Stimulated activated naive CD4-positive, alpha-beta T cell (primary cell): ENCODE measurements at regions not wholly inside any gene's neighbourhood (a gene's known extent, or its start where the extent isn't known, plus 50 kb on each side); places are given as distances from the start of the nearest gene placed in this dataset.

Source experiments
- DNase-seq, 6 experiments: peaks; one replicate each; lab custom pipeline; 2025; lab: John Stamatoyannopoulos, UW

DNA sequence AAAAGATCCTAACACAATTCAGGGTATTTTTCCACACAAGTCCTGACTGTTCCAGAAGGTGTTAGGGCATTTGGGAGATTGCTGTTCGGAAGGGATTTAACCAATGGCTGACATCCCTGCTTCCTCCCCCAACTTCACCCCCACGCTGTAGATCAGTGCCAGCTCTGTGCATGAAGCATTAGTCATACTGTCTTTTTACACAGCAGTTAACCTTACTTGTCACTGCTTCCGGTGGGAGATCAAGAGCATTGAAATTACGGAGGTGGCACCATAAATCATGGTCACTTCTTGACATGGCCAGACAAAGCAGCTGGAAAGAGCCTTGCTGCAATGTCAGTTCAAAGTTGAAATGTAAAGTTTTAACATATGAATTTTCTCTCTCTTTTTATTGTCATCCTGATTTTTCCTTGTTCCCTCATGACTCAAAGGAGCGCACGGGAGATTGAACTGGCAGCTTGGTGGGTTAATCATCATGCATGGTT, 70.2 kb downstream of the HRH4 start:
- DNase-seq = no peak

DNA sequence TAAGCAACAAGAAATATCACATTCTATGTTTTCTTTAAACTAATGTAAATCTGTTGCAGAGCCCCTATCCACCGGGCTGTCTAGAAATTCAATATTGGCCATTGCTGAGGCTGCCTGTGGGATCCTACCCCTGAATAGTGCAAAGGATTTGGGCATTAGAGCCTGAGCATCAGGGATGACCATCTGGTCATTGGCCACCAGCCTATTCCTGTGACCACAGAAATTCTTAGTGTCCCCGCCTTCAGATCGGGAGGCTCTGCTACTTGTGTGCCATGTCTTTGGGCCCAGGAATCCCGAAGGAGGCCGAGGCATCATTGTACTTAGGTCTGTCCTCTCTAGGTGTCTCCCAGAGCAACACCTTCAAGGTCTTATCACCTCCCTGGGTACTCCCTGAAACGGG, 73.8 kb downstream of the HRH4 start:
- DNase-seq = no peak

DNA sequence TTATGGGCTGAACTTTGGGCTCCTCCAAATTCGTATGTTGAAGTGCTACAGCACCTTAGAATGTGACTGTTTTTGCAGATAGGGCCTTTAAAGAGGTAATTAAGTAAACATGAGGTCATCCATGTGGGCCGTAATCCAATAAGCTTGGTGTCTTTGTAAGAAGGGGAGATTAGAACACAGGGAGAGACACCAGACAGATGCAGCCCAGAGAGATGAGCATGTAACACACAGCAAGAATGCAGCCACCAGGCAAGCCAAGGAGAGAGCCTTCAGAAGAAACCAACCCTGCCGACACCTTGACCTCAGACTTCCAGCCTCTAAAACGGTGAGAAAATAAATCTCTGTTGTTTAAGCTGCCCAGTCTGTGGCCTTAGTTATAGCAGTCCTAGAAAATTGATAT, 74.3 kb downstream of the HRH4 start:
- no peak for DNase-seq

DNA sequence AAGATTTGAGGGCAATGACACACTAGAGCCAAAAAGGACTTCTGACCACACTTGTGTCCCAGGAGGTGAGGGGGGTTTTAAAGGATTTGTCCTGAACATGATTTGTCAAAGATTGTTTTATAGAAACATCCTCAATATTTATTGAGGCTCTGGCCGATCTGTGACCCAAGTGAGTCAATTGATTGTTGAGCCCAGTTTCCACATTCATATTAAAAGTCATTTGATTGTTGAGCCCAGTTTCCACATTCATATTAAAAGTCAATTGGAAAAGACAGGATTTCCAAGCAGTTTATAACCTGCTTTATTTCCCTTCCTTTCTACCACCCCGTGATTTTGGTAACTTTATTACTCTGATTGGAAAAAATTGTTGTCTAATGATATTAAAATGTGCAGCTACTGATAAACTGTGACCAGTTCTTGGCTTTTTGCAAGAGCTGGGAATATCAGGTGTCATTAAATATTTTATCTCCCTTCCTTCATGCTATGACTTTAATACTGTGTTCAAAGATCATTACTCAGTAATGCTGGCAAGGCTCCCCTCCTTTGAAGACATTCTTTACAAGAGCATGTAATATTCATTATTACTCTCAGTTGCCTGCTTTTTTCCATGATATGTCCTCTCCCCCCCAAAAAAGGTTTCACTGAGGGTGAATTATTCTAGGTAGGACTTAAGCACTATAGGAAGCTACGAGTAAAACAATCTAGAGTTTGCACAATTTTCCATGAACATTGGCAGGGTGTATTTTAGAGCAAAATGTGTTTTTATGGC, 75.3 kb downstream of the HRH4 start:
- no peak for DNase-seq

DNA sequence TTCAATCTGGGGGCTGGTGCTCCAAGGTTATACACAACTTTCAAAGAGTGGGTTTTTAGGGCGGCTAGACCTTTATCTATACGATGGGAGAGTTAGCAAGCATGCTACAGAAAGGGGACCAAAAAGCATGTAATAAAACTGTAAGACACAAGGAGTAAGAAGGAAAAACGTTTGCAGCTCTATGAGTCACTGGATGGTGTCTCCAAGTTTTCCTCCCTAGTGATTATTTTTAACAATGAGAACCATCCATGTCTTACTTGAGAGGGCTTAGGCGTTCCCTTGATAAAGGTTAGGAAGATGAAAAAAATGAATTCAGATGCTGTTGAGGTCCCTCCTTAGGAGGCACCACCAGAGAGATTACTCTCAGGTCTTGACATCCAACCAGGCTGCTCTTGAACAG, 75.9 kb downstream of the HRH4 start:
- DNase-seq = no peak

DNA sequence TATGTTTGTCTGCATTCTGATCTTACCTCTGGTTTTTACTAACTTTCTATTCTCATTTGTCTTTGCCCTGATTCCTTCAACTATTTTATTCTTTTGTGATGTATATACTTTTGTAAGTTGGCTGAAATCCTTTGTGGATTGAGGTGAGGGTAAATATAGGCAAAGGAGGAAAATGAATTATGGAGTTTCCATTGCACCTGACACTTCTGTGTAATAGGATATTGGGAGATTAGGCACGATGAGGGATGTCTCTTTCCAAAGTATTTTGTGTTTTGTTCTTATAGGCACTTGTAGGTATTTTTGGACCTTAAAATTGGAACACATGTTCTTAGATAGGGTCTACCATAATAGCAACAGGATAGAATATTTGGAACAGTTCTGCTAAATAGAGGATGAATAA, 76.4 kb downstream of the HRH4 start:
- DNase-seq = no peak

DNA sequence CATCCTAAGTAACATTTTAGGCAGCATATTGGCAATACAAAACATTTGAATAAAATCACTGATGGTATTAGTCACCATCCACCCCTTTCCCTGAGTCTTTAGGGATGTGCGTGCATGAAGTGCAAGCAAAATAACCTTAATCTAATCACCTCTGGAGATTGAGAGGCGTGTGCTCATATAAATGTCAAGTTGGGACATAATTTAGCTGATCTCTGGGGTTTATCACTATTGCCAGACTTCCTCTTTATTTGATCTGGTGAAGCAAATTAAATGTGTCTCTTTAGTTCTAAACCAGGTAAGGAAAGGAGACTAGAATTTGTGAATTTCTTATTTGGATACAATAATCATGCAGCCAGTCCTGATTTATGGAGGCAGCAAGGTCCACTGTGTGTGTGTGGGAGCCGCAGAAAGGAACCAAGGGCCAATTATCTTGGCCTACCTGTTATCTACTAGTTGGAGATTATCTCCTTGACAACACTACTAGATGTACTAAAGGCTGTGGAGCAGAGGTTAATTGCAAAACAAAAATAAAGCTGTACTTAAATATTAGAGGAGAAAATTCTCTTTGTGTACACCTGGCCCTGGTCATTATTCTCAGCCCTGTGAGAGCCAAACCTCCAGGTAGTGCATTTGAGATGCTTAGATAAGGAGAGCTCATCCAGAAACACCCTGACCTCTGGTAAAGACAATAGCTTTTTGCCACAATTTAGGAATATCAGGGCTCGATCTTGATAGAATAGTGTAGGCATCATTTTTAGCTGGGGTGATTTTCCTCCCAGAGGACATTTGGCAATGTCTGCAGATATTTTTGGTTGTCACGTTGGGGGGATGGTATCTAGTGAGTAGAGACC, 78.2 kb downstream of the HRH4 start:
- no peak for DNase-seq

DNA sequence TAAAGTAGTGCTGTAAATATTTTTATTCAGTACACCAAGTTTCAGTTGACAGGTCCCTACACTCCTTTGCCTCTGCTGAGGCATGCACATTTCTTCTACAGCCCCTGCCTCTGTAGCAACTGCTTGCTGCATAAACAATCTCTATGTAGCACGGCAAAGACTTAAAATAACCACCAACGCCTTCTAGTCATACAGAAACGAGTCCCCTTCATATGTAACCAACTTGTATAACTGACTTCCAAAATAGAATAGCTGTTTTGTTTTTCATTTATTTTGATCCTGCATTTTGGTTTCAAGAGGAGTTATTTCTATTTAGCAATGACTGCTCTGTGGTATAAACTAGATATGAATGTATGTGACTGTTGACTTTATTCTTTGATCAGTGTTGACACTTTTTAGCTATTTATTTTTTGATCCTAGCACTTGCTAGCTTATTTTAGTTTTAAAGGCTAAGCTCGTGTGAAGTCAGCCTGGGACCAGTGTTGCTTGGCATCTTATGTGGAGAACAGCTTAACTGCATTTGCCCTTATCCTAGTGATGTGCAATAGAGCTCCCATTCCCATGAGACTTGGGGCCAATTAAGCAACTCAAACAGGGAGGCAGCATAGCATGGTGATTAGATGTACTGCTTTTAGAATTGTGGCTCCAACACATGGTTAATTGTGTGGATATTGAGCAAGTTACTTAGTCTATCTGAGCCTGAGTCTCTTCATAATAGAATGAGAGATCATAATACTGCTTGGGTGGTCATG, 79.6 kb downstream of the HRH4 start:
- DNase-seq = no peak

DNA sequence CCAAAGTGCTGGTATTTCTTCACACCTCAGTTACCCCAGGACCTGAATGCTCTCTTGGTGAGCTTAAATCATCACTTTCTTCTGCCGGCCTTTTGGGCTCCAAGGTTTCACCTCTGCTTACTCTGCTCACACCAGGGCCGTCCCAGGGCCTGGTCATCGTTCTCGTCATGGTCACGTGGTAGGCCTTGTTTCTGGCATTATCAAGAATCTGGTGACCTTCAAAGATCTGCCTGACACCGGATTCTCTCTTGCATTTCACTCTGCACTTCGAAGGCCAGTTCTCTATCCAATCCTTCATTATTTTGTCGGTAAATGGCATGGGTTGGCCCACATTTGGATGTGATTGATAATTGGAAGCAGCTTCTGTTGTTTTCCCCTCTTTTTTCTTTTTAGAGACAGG, 80.5 kb downstream of the HRH4 start:
- no peak for DNase-seq

DNA sequence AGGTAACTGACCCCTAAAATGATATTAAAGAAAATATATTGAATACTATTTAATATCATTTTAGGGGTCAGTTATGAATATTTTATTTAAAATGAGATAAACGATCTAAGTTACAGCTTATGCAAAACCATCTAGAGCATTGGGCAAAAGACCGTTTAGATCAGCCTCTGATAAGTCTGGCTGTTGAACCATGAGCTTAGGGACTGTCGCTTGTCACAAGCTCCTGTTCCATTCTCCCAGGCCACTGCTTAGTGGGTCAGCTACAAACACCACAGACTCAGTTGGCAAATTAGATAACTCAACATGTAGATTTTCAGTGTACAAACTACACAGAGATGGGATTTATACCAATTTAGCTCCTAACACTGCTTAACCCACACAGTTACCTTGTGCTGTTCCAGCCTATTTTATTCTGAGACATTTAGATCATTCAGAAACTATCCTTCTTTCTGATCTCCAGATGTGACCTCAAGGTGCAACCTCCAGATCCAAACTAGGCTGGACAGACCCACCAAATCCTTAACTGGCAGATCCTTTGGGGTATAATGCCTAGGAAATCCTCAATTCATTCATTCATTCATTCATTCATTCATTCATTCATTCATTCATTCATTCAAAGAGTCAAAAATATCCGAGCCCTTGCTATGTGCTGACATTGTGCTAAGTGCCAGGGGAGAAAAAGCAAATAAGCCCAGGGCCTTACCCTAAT, 82.8 kb downstream of the HRH4 start:
- DNase-seq = no peak

DNA sequence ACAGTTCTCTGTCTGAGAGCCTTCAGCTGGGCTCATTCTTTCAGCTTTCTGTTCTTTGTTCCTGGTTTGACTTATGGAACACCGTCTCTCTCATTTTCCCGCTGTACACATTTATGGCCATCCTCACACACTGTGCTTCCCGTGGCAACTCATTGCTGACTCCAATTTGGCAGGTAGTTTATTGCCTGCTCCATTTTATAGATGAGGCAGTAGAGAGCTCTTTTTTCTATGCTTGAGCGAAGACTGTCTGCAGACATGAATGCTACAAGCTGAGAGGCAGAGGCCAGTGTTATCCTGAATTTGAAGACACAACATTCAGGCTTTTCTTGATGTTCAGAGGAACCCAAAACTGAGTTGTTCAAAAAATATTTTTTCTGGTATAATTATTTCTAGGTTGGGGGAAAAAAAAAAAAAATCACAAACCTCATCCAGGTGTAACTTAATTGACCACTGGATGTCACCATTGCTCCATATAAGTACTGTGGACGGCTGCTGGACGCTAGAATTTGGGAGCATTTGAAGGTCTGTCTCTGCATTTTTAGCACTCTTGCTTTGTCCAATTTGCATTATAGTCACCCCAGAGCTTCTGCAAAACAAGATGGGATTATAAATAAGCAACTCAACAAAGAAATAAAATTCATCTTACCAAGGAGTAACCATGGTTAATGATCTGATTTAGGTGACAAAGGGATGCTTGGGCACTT, 83.5 kb downstream of the HRH4 start:
- DNase-seq = no peak

DNA sequence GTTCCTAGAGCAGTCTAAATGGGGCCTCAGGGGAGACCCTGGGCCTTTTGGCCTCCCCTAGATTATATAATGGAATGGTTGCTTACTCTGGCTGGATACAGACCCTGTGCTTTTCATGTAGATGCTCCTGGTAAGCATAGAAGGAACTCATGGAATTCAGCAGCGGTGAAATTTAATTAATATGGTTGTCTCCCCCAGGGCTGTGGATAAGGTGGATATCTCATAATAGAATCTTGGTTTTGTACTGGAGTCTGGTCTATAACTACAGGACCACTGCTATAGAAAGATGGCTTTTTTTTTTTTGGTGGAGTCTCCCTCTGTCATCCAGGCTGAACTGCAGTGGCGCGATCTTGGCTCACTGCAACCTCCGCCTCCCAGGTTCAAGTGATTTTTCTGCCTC, 84.5 kb downstream of the HRH4 start:
- DNase-seq = no peak

DNA sequence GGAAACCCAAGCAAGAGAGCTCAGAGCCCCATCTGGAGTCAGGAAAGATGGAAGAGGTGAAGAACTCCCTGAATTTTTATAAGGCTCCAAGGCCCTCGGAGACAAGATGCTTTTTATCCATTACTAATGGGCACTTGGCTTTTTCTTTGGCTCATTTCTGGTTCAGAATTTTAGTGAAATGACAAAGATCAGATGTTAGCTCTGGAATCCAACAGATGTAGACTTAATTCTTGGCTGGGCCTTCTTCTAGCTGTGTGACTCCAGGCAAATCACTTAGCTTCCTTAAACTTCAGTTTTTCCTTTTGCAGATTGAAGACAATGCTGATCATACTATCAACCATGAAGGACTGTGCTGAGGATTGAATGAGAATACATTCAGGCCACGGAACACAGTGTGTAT, 85.2 kb downstream of the HRH4 start:
- DNase-seq = no peak

DNA sequence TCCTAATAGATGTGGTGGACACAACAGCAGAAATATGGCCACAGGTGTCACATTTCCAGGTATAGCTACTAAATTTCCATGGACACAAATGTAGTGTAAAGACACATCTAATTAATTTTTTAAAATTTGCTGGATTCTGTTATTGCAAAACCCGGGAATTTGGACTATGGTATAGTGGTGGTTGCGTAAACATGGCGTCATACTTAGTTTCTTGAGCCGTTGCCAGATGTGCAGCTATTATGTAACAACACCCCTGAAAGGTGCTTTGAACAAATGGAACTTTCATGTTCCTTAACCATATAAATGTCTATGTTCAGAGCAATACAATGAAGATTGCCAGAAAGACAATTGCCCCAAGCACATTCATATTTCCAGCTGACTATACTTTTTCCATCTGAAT, 85.9 kb downstream of the HRH4 start:
- DNase-seq = no peak

DNA sequence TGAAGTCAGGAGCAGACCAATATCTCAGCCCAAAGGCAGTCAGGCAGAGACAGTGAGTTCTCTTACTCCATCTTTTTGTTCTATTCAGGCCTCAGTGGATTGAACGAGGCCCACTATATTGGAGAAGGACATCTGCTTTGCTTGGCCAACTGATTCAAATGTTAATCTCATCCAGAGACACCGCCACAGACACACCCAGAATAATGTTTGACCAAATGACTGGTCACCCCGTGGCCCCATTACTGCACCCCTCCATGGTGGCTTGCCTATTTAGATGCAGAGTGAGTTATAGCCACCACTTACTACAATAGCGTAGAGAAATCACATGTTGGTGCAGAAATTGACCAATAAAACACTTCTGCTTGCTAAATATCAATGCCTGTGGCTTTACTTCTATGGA, 88.1 kb downstream of the HRH4 start:
- DNase-seq = no peak

DNA sequence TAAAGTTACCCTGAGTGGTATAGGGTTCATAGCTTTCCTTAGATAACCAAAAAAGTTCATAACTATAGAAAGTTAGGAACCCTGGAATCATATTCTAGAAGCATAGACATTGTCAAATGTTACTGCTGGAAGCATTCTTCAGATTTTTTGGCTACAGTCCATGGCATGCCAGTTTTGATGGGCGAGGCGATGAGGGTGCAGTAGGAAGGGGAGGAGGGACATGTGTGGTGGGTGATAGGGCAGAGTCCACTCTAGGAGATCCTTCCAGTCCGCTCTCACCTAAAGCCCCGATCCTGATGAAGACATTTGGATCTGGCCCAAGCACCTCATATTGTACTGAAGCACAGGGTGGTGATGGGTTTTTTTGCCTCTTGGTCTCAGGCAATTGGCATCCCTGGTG, 91.8 kb downstream of the HRH4 start:
- no peak for DNase-seq

DNA sequence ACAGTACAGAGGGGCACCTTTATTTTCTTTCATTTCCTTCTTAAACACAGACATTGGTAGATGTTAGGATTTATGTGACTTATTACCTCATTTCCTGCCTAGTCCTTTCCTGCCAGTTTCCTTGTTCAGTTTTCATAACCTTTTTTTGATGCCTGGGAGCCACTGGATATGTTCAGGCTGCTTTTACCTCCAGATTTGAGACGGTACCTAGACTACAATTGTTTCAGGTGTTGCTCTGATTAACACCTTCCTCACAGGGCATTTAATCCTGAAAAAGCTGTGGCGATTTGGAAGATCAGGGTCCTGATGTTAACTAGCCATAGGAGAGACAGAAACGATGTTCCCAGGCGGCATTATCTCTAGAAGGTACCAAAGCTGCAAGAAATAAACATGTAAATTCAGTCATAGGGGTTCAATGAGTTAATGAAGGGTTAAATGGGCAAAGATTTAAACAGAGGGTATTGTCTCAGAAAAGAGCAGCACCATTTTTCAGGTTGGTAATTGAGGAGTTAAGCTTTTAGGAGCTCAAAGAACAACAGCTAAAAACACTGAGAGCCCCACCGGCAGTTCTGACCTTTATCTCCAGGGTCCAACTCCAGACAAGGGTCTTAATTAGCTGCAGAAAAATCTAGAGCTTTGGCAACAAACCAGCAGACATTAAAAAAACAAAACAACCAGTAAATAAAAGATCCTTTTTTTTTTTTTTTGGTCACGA, 93.3 kb downstream of the HRH4 start:
- no peak for DNase-seq

DNA sequence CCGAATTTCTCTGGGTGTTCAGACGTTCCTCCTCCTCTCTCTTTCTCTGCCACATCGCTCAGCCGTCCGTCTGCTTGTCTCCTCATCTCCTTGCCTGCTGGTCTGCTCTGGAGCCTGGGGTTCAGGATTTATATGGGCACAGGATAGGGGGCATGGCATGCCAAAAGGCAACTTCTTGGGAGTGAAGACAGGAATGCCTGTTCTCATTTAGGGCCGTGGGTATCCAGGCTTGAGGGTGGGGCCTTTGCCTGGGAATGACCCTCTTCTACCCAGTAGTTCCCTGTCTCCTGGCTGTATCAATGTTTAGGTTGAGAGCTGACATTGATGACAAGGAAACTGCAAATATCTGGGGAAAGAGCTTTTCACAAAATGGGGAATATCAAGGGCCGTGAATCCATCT, 98.0 kb downstream of the HRH4 start:
- no peak for DNase-seq

DNA sequence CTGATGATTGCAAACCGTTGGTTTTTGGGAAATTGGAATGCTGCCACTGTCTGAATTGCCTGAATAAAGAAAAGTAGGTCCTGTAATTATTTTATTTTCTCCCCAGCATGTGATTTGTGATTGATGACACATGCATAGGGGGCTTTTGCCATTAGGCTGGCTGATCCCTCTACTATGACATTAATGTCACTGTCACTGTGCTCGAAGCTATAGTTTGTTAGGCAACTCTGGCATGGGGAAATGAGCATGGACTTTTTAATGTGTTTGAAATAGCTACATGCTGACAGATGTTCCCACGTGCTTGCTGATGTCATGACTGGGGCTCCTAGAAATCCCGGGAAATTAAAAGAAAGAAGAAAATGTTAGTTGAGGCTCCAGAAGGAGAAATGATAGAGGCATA, 99.1 kb downstream of the HRH4 start:
- DNase-seq = no peak

DNA sequence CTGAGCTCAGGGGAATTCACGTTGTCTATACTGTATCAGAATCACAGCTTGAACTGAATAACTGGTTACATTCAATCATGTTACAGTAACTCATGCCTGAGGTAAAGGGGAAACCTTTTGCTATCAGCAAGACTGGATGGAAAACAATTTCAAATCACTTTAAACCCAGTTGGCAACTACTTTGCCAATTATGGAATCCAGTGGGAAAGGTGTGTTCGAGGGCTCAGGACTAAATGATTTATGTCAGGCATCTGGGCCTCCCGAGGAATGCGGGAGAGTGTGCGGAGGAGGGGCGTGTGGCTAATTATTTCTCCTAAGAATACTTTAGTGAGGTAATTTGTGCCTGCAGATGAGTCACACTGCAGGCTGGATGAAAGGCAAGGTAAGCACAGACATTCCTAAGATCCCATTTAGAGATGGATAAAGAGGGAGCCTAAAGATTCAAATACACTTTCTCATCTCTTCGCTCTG, 100.1 kb downstream of the HRH4 start:
- no peak for DNase-seq
